Pons (tissue), 1 donor: ENCODE measurements at regions not wholly inside any gene's neighbourhood (a gene's known extent, or its start where the extent isn't known, plus 50 kb on each side); places are given as distances from the start of the nearest gene placed in this dataset.
"Not testable (repeated sequence)": the region's sequence is repeated elsewhere in the genome, so short reads cannot be mapped to it uniquely, and the experiment has no call there.

Experiments
- DNase-seq: peaks from one replicate; pipeline ENCODE4 v3.0.0-alpha.2; 2016; ENCODE audit warnings: low spot score

- no peak for DNase-seq
Observed at GRCh38 chr9:88872192-88872946, 118.9 kb upstream of the S1PR3 start.

- no peak for DNase-seq
Observed at GRCh38 chr9:88873635-88874034, 117.6 kb upstream of the S1PR3 start.

- peak; percentile 19 for DNase-seq
Observed at GRCh38 chr9:88874391-88874790, 116.9 kb upstream of the S1PR3 start.

- no peak for DNase-seq
Observed at GRCh38 chr9:88875400-88876120, 115.7 kb upstream of the S1PR3 start.

- DNase-seq: no peak
Observed at GRCh38 chr9:88880199-88880598, 111.1 kb upstream of the S1PR3 start.

- not testable (repeated sequence) for DNase-seq
Observed at GRCh38 chr9:88884291-88884690, 107.0 kb upstream of the S1PR3 start.

- not testable (repeated sequence) for DNase-seq
Observed at GRCh38 chr9:88886762-88887161, 104.5 kb upstream of the S1PR3 start.

GRCh38 chr9:88889386-88889785 is 101.9 kb upstream of the S1PR3 start:
- no peak for DNase-seq

GRCh38 chr9:88890546-88890945 is 100.7 kb upstream of the S1PR3 start:
- no peak for DNase-seq

GRCh38 chr9:88891040-88891439 is 100.2 kb upstream of the S1PR3 start:
- no peak for DNase-seq

GRCh38 chr9:88892724-88893123 is 98.5 kb upstream of the S1PR3 start:
- no peak for DNase-seq

GRCh38 chr9:88897081-88897480 is 94.2 kb upstream of the S1PR3 start:
- DNase-seq: no peak

GRCh38 chr9:88898039-88898720 is 93.1 kb upstream of the S1PR3 start:
- DNase-seq: no peak

- DNase-seq: no peak
Observed at GRCh38 chr9:88905506-88905905, 85.8 kb upstream of the S1PR3 start.

GRCh38 chr9:88915916-88916315 is 75.4 kb upstream of the S1PR3 start:
- no peak for DNase-seq

GRCh38 chr9:88916894-88917293 is 74.4 kb upstream of the S1PR3 start:
- DNase-seq: no peak

- no peak for DNase-seq
Observed at GRCh38 chr9:88917375-88917774, 73.9 kb upstream of the S1PR3 start.

- not testable (repeated sequence) for DNase-seq
Observed at GRCh38 chr9:88918537-88918936, 72.7 kb upstream of the S1PR3 start.

- DNase-seq: no peak
Observed at GRCh38 chr9:88920645-88921044, 70.6 kb upstream of the S1PR3 start.

GRCh38 chr9:88922091-88922490 is 69.2 kb upstream of the S1PR3 start:
- no peak for DNase-seq

GRCh38 chr9:88923092-88923491 is 68.2 kb upstream of the S1PR3 start:
- DNase-seq: no peak

GRCh38 chr9:88923653-88924288 is 67.5 kb upstream of the S1PR3 start:
- DNase-seq: no peak

- DNase-seq: no peak
Observed at GRCh38 chr9:88925481-88925880, 65.8 kb upstream of the S1PR3 start.
